Naive thymus-derived CD8-positive, alpha-beta T cell (primary cell): ENCODE measurements at regions not wholly inside any gene's neighbourhood (a gene's known extent, or its start where the extent isn't known, plus 50 kb on each side); places are given as distances from the start of the nearest gene placed in this dataset.

Experiments used
- ATAC-seq, 2 donors: fragments of 150-1000 bp; cut with Tn5 transposase in 1 of 2; sonication (Bioruptor Pico), chemical (Tn5 transposase) in 1 of 2; 1 replicate in 1 of 2; 2 replicates in 1 of 2; pipeline ENCODE4 v1.10.0; 2021; ENCODE audit warnings: mild to moderate bottlenecking in 2 of 2, moderate library complexity in 2 of 2
- POLR2A ChIA-PET: fragments of 350-600 bp; sonication (Branson Sonifier 250); formaldehyde crosslinking; loops from one replicate; lab custom pipeline; 2021; ENCODE audit warnings: antibody characterized with exemption; lab: Charles Lee
- DNase-seq, 10 donors: peaks; one replicate each; pipeline versions ENCODE4 v3.0.0 to v3.0.0-alpha.2; 2020 to 2022
- H3K27ac Mint-ChIP-seq, 10 donors: one replicate each; pipeline ENCODE4 v1.8.0; 2020 to 2022; ENCODE audit warnings: mild to moderate bottlenecking in 10 of 10, mixed read lengths in 10 of 10, moderate library complexity in 4 of 10, inconsistent platforms in 1 of 10
- H3K27me3 Mint-ChIP-seq, 5 donors: one replicate each; pipeline ENCODE4 v1.8.0; 2021 to 2022; ENCODE audit warnings: mixed read lengths in 5 of 5
- H3K36me3 Mint-ChIP-seq, 3 donors: one replicate each; pipeline ENCODE4 v1.8.0; 2020 to 2022; ENCODE audit warnings: mixed read lengths in 3 of 3, mild to moderate bottlenecking in 2 of 3, inconsistent platforms in 1 of 3
- H3K4me1 Mint-ChIP-seq, 4 donors: one replicate each; pipeline ENCODE4 v1.8.0; 2021 to 2022; ENCODE audit warnings: mixed read lengths in 4 of 4
- H3K4me3 Mint-ChIP-seq, 10 donors: one replicate each; pipeline ENCODE4 v1.8.0; 2020 to 2022; ENCODE audit warnings: mild to moderate bottlenecking in 10 of 10, mixed read lengths in 10 of 10, moderate library complexity in 6 of 10, inconsistent platforms in 1 of 10
- H3K9me3 Mint-ChIP-seq, 9 donors: one replicate each; pipeline ENCODE4 v1.8.0; 2020 to 2022; ENCODE audit warnings: mixed read lengths in 9 of 9, mild to moderate bottlenecking in 3 of 9, inconsistent platforms in 1 of 9, moderate library complexity in 1 of 9

GRCh38 chr3:7917443-7918151 is 584.0 kb upstream of the LMCD1 start:
- no peak overlapping the region for H3K27ac Mint-ChIP-seq
- POLR2A ChIA-PET, result interaction anchor here (0.6 kb wide), 1 partner anchor 41 kb away, joined by 4 read pairs; no protein-coding TSS in a partner anchor
- peaks cover 5 to 26% (median 8%) of the 10 kb centered on the region in 4 donors for H3K4me1 Mint-ChIP-seq
- no peak for ATAC-seq
- H3K9me3 Mint-ChIP-seq, result peaks cover 0 to 4% (median 0%) of the 10 kb centered on the region in 9 donors
- no peaks in the 10 kb centered on the region for H3K36me3 Mint-ChIP-seq
- no peak for DNase-seq
- H3K4me3 Mint-ChIP-seq, result no peak overlapping the region
- no peaks in the 10 kb centered on the region for H3K27me3 Mint-ChIP-seq

GRCh38 chr3:7920211-7920610 is 581.4 kb upstream of the LMCD1 start:
- no peak for DNase-seq
- POLR2A ChIA-PET, result no interaction called here
- Mint-ChIP-seq H3K27me3 (peaks cover 0 to 4% (median 0%) of the 10 kb centered on the region in 5 donors), H3K36me3 (no peaks in the 10 kb centered on the region), H3K4me3 (no peak overlapping the region), H3K4me1 (peaks cover 5 to 26% (median 7%) of the 10 kb centered on the region in 4 donors), H3K27ac (no peak overlapping the region), H3K9me3 (peaks cover 0 to 4% (median 0%) of the 10 kb centered on the region in 9 donors)
- ATAC-seq, result no peak

GRCh38 chr3:7924228-7924627 is 577.4 kb upstream of the LMCD1 start:
- ATAC-seq, result no peak
- no peak overlapping the region for H3K27ac Mint-ChIP-seq
- no peak overlapping the region for H3K4me3 Mint-ChIP-seq
- peaks cover 0 to 4% (median 0%) of the 10 kb centered on the region in 5 donors for H3K27me3 Mint-ChIP-seq
- POLR2A ChIA-PET, result no interaction called here
- DNase-seq, result no peak
- no peaks in the 10 kb centered on the region for H3K36me3 Mint-ChIP-seq
- H3K9me3 Mint-ChIP-seq, result peaks cover 0 to 4% (median 0%) of the 10 kb centered on the region in 9 donors
- H3K4me1 Mint-ChIP-seq, result peaks cover 0 to 10% (median 4%) of the 10 kb centered on the region in 4 donors

- DNase-seq, result no peak
- POLR2A ChIA-PET, result no interaction called here
- Mint-ChIP-seq H3K36me3 (no peaks in the 10 kb centered on the region), H3K27ac (peak overlapping the region in 1 of 10 donors; percentile 20), H3K9me3 (peaks cover 0 to 4% (median 0%) of the 10 kb centered on the region in 9 donors), H3K4me1 (peaks cover 0 to 10% (median 4%) of the 10 kb centered on the region in 4 donors), H3K4me3 (no peak overlapping the region), H3K27me3 (peaks cover 0 to 4% (median 0%) of the 10 kb centered on the region in 5 donors)
- no peak for ATAC-seq
Measured at GRCh38 chr3:7927015-7927414, 574.6 kb upstream of the LMCD1 start.

GRCh38 chr3:7927864-7928263 is 573.8 kb upstream of the LMCD1 start:
- H3K27me3 Mint-ChIP-seq, result peaks cover 0 to 4% (median 0%) of the 10 kb centered on the region in 5 donors
- POLR2A ChIA-PET, result no interaction called here
- peaks cover 0 to 4% (median 0%) of the 10 kb centered on the region in 9 donors for H3K9me3 Mint-ChIP-seq
- no peak for DNase-seq
- H3K36me3 Mint-ChIP-seq, result no peaks in the 10 kb centered on the region
- H3K4me1 Mint-ChIP-seq, result peaks cover 0 to 10% (median 4%) of the 10 kb centered on the region in 4 donors
- H3K27ac Mint-ChIP-seq, result peak overlapping the region in 1 of 10 donors; percentile 10
- ATAC-seq, result no peak
- H3K4me3 Mint-ChIP-seq, result no peak overlapping the region

- peaks cover 0 to 2% (median 0%) of the 10 kb centered on the region in 5 donors for H3K27me3 Mint-ChIP-seq
- no peak for DNase-seq
- peaks cover 0 to 10% (median 4%) of the 10 kb centered on the region in 4 donors for H3K4me1 Mint-ChIP-seq
- no peak overlapping the region for H3K27ac Mint-ChIP-seq
- peaks cover 0 to 5% (median 0%) of the 10 kb centered on the region in 9 donors for H3K9me3 Mint-ChIP-seq
- ATAC-seq, result no peak
- POLR2A ChIA-PET, result no interaction called here
- H3K4me3 Mint-ChIP-seq, result no peak overlapping the region
- peaks cover 0 to 4% (median 0%) of the 10 kb centered on the region in 3 donors for H3K36me3 Mint-ChIP-seq
Measured at GRCh38 chr3:7929319-7929889, 572.2 kb upstream of the LMCD1 start.

- Mint-ChIP-seq H3K9me3 (peaks cover 0 to 39% (median 16%) of the 10 kb centered on the region in 9 donors), H3K4me1 (peaks cover 0 to 8% (median 3%) of the 10 kb centered on the region in 4 donors), H3K27me3 (no peaks in the 10 kb centered on the region), H3K36me3 (peaks cover 0 to 24% (median 0%) of the 10 kb centered on the region in 3 donors), H3K27ac (no peak overlapping the region), H3K4me3 (no peak overlapping the region)
- DNase-seq (no peak), ATAC-seq (no peak)
- POLR2A ChIA-PET, result no interaction called here
Measured at GRCh38 chr3:7934362-7934761, 567.3 kb upstream of the LMCD1 start.

GRCh38 chr3:7947930-7948329 is 553.7 kb upstream of the LMCD1 start:
- no peak for DNase-seq
- Mint-ChIP-seq H3K9me3 (peaks cover 0 to 2% (median 0%) of the 10 kb centered on the region in 9 donors), H3K27ac (no peak overlapping the region), H3K4me1 (no peaks in the 10 kb centered on the region), H3K27me3 (no peaks in the 10 kb centered on the region), H3K4me3 (no peak overlapping the region), H3K36me3 (no peaks in the 10 kb centered on the region)
- POLR2A ChIA-PET, result no interaction called here
- ATAC-seq, result no peak

GRCh38 chr3:7950890-7951289 is 550.7 kb upstream of the LMCD1 start:
- POLR2A ChIA-PET, result no interaction called here
- peak overlapping the region in 1 of 10 donors; percentile 16 for H3K27ac Mint-ChIP-seq
- H3K4me3 Mint-ChIP-seq, result no peak overlapping the region
- DNase-seq (no peak), ATAC-seq (no peak)
- peaks cover 0 to 2% (median 0%) of the 10 kb centered on the region in 9 donors for H3K9me3 Mint-ChIP-seq
- no peaks in the 10 kb centered on the region for H3K27me3 Mint-ChIP-seq
- H3K4me1 Mint-ChIP-seq, result no peaks in the 10 kb centered on the region
- no peaks in the 10 kb centered on the region for H3K36me3 Mint-ChIP-seq

GRCh38 chr3:7953449-7954014 is 548.1 kb upstream of the LMCD1 start:
- H3K4me1 Mint-ChIP-seq, result no peaks in the 10 kb centered on the region
- no peak for DNase-seq
- H3K27ac Mint-ChIP-seq, result no peak overlapping the region
- H3K4me3 Mint-ChIP-seq, result no peak overlapping the region
- no peaks in the 10 kb centered on the region for H3K36me3 Mint-ChIP-seq
- no peak for ATAC-seq
- no peaks in the 10 kb centered on the region for H3K27me3 Mint-ChIP-seq
- POLR2A ChIA-PET, result no interaction called here
- no peaks in the 10 kb centered on the region for H3K9me3 Mint-ChIP-seq

GRCh38 chr3:7957024-7957423 is 544.6 kb upstream of the LMCD1 start:
- no peak overlapping the region for H3K27ac Mint-ChIP-seq
- peaks cover 0 to 3% (median 0%) of the 10 kb centered on the region in 9 donors for H3K9me3 Mint-ChIP-seq
- POLR2A ChIA-PET, result no interaction called here
- ATAC-seq (no peak), DNase-seq (no peak)
- peaks cover 0 to 5% (median 0%) of the 10 kb centered on the region in 5 donors for H3K27me3 Mint-ChIP-seq
- H3K36me3 Mint-ChIP-seq, result no peaks in the 10 kb centered on the region
- no peak overlapping the region for H3K4me3 Mint-ChIP-seq
- peaks cover 0 to 3% (median 0%) of the 10 kb centered on the region in 4 donors for H3K4me1 Mint-ChIP-seq

- POLR2A ChIA-PET, result no interaction called here
- H3K9me3 Mint-ChIP-seq, result peaks cover 0 to 4% (median 0%) of the 10 kb centered on the region in 9 donors
- no peak for DNase-seq
- no peak overlapping the region for H3K27ac Mint-ChIP-seq
- peaks cover 0 to 5% (median 0%) of the 10 kb centered on the region in 5 donors for H3K27me3 Mint-ChIP-seq
- no peak for ATAC-seq
- no peak overlapping the region for H3K4me3 Mint-ChIP-seq
- peaks cover 0 to 3% (median 0%) of the 10 kb centered on the region in 4 donors for H3K4me1 Mint-ChIP-seq
- H3K36me3 Mint-ChIP-seq, result no peaks in the 10 kb centered on the region
Measured at GRCh38 chr3:7959094-7959493, 542.5 kb upstream of the LMCD1 start.

GRCh38 chr3:7960601-7961000 is 541.0 kb upstream of the LMCD1 start:
- POLR2A ChIA-PET, result no interaction called here
- Mint-ChIP-seq H3K27ac (no peak overlapping the region), H3K4me3 (no peak overlapping the region), H3K9me3 (peaks cover 0 to 4% (median 0%) of the 10 kb centered on the region in 9 donors), H3K36me3 (no peaks in the 10 kb centered on the region), H3K27me3 (peaks cover 0 to 5% (median 0%) of the 10 kb centered on the region in 5 donors), H3K4me1 (peaks cover 0 to 6% (median 0%) of the 10 kb centered on the region in 4 donors)
- ATAC-seq (no peak), DNase-seq (no peak)
